CD4-positive, alpha-beta T cell treated with Interleukin-6 for 4 hours (primary cell): ENCODE measurements at regions not wholly inside any gene's neighbourhood (a gene's known extent, or its start where the extent isn't known, plus 50 kb on each side); places are given as distances from the start of the nearest gene placed in this dataset.

Source experiments
- DNase-seq: peaks from one replicate; pipeline ENCODE4 v3.0.0-alpha.2; 2020; ENCODE audit warnings: mixed read lengths

GRCh38 chr20:51216850-51217249, 193.9 kb upstream of the KCNG1 start:
- DNase-seq, result no peak

DNA sequence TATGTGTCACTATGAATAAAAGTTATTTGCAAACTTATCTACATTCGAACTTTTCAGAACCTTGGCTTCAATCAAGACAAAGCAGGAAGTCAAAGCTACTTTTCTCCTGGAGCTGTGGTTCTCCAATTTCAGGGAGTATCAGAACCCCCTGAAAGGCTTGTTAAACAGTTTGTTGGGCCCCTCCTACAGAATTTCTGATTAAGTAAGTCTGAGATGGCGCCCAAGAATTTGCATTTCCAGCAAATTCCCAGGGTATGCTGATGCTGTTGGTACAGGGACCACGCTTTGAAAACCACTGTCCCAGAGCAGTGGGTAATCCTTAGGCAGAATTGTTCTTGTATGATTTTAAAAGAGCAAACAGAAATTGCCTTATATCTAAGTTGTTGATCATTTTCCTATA, 189.9 kb upstream of the KCNG1 start:
- DNase-seq, result no peak

DNA sequence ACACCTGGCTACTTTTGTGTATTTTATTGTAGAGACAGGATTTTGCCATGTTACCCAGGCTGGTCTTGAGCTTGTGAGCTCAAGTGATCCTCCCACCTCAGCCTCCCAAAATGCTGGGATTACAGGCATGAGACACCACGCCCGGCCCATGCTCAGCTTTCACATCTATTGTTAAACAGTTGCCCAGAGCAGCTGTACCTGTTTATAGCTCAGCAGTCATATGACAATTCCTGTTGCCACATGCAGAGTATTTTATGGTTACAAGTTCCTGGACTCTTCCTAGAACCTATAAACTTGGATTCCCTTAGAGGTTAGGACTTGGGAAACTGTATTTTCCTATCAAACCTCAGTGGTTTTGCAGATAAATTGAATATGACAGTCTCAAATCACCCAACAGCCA, 188.3 kb upstream of the KCNG1 start:
- DNase-seq, result no peak

- DNase-seq, result no peak
These were observed 187.2 kb upstream of the KCNG1 start for GRCh38 chr20:51210084-51210483.

DNA sequence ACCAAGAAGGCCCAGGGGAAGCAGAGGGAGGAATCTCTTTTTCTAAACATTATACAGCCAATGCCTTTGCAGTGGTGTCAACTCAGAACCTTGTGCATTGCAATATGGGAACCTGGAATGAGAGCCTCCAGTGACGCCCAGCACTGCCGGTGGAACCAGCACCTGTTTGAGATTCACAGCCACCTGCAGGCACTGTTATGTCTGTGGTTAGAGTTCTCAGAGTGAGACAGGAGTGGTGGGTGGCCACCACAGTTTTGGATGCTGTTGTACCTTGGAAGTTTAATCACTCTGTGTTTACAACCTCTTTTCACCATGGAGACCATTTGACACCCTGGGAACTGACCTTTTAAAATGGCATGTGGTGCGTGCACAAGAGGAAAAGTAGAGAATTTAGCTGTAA, 185.3 kb upstream of the KCNG1 start:
- no peak for DNase-seq

DNA sequence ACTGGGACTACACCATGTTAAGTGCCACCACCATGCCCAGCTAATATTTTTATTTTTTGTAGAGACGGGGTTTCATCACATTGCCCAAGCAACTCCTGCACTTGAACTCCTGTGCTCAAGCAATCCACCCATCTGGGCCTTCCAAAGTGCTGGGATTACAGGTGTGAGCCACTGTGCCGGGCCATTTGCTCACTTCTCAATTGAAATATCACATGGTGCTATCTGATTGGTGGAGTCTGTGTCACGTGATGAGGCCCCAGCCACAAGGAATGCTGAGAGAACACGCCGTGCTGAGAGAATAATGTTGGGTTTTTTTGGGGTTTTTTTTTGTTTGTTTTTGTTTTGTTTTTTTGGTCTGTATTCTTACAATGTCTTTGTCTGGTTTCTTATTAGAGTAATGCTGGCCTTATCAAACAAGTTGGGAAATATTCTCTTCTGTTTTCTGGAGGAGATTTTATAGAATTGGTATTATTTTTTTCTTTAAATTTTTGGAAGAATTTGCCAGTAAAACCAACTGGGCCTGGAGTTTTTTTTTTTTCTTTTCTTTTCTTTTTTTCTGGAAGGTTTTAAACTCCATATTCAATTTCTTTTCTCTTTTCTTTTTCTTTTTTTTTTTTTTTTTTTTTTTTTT, 183.2 kb upstream of the KCNG1 start:
- no peak for DNase-seq

GRCh38 chr20:51204794-51205193, 181.9 kb upstream of the KCNG1 start:
- DNase-seq, result no peak

DNA sequence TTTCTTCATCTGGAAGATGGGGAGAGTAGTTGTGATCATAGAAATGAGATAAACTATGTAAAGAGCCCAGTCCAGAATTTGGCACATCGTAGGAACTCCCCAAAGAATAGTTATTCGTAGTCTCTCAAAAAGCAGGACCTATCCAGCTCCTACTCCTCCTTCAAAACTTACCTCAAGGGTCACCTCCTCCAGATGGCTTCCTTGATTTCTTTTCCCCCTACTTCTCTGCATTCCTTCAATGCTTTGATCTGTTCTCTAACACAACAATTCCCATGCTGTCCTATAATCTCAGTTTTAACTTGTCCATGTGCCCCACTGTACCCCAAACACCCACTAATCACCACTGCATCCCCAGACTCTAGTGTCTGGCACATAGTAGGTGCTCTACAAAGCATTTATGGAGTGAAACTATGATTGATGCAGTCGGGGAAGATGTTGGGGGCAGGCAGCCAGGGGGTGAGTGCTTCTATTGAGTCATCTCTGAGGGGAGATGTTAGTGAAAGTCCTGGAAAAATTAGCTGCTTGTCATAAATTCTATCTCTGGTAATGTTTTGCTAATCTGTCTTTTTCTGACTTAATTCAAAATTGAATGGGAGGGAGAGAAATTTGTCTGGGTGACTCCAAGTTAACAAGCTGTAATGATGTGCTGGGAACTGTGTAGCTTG, 181.3 kb upstream of the KCNG1 start:
- no peak for DNase-seq

DNA sequence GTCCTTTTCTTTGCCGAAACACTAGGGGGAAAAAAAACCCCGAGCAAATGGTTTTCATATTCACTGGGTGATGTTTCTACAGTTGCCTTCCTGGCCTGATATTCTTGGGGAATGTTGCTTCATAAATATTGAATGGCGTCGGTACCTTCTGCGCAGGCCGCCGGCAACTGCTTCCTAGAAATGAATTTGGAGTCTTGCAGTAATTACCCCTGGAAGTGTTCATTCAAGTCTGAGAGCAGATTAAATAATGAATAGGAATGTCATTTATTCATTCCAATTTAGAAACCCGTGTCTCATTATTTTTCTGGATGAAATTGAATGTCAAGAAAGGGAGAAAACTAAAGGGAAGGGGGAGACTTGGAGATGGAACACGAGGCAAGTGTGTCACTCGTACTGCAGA, 179.4 kb upstream of the KCNG1 start:
- no peak for DNase-seq

- no peak for DNase-seq
These were observed 177.0 kb upstream of the KCNG1 start for GRCh38 chr20:51199920-51200319.

GRCh38 chr20:51198876-51199523, 176.1 kb upstream of the KCNG1 start:
- DNase-seq, result no peak

GRCh38 chr20:51198238-51198637, 175.3 kb upstream of the KCNG1 start:
- no peak for DNase-seq

DNA sequence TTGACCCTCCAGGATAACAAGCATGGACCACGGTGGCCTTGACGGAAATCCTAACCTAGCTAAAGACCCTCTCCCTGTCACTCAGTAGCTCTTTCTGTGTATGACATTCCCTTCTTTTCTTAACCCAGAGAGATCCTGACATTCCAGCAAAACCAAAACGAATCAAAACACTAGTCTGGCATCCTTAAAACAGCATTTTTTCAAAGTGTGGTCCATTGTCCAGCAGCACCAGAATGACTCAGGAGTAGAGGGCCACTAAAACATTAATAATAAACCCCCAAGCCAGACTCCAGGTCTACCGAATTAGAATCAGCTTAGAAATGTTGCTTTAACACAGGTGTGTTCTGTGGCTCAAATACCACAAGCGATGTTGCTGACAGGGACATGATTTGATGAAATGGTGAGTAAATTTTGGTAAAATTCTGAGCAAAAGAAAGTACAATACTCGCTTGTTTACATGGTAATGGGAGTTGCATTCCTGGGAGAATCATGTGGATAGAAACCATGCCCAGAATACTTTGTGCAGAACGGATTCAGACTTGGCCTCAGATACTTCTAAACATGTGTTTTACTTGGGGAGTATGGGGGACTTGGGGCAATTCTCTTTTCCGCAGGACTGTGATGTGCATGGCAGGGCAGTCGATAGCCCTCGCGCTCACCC, 174.2 kb upstream of the KCNG1 start:
- no peak for DNase-seq

GRCh38 chr20:51195990-51196389, 173.1 kb upstream of the KCNG1 start:
- DNase-seq, result no peak

DNA sequence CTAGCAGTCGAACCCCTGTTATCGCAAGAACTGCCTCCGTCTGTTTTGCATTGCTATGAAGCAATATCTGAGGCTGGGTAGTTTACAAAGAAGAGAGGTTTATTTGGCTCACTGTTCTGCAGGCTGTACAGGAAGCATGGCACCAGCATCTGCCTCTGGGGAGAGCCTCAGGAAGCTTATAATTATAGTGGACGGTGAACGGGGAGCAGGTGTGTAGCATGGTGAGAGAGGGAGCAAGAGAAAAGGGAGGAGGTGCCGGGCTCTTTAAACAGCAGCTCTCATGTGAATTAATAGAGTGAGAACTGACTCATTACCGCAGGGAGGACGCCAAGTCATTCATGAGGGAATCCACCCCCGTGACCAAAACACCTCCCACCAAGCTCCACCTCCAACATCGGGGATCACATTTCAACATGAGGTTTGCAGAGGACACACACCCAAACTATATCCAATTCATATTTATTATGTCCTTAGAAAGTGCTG, 172.6 kb upstream of the KCNG1 start:
- no peak for DNase-seq

DNA sequence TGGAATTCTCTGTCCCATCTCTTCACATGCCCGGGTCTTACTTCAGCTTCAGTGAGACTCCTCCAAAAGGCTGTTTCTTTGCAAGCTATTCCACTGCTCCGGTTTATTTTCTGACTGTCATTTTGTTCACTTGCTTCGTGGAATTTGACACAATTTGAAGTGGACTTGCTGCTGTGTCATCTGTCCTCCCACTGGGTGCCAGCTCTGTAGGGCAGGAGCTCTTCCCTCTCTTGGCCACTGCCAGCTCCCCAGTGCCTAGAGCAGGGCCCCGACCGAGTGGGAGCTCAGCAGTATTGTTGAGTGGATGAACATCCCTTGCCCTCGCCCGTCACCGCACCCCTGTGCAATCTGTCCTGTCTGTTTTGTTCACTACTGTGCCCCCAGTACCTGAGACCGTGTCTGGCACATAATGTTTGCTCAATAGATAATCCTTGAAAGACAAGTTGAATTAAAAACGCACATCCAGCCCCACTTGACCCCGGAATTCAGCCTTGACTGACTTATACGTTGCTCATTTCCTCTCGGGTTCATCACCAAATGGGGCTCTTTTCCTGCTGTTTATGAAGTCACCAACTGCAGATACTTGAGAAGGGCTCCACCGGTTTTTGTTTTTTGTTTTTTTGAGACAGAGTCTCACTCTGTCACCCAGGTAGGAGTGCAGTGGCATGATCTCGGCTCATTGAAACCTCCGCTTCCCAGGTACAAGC, 170.3 kb upstream of the KCNG1 start:
- DNase-seq, result no peak

DNA sequence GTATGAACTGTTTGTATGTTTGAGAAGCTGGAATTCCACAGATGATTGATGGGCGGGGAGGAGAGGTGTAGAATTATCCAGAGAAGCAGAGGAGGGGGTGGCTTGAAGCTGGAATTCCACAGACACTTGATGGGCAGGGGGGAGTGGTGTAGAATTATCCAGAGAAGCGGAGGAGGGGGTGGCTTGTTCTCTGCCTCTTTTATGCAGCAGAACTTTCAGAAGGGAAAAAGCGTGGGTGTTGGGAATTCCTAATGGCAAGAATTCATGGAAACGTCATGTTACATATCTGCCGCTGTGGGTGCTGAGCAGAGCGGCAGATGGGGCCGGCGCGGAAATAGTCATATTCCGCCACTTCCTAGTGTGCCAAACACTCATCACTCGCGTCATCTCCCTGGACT, 167.9 kb upstream of the KCNG1 start:
- no peak for DNase-seq

DNA sequence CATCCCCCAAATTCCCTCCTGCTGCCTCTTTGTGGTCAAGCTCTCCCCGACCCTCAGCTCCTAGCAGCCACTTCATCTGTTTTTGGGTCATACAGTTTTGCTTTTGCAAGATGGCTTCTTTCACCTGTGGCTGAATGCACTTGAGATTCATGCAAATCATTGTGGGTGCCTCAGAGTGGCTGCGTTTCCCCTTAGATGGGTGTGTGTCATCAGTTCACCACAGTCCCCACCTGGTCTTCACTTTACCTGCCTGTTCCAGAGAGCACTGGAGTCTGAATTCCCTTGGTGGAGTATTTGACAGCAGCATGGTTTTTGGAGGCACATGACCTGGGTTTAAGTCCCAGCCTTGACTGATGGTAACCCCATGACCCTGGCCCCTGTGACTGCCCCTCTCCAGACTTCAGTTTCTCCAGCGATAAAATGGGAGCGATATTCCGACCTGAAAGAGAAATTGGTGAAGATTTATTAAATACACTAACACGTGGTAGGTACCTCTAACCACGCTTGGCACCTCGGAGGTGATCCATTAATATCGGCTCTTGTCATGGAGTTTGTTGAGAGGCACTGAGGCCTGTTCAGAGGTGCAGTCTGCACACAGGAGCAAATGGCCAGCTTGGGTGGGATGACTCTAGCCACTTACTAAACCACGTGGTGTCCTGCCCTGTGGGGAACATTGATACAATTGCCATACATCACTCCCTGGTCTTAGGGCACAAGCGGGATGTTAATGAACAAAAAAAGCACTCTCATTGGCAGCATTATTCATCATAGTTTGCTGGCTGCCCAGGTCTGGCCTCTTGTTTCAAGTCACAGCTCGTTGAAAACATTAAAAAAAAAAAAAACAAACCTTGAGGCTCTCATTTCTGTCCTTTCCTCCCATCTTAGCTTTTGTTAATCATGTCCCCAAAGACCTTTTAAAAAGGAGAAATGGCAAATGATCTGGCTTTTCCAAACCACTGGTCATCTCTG, 167.2 kb upstream of the KCNG1 start:
- no peak for DNase-seq

DNA sequence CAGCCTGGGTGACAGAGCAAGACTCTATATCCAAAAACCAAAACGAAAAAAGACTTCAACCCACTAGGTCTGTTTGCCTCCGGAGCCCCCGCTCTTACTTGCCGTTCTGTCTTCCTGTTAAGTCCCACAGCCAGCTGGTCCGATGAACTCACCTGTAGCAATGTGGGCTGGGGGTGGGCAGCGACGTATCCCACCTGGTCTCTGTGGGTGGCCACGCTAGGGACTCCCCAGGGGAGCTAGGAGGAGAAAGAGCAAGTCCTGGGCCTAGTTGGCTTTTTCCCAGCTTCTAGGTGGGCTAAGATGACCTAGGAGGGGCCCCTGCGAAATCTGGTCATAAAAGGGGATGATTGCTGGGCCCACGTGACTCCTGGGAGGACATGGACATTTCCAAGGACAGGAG, 166.0 kb upstream of the KCNG1 start:
- no peak for DNase-seq

DNA sequence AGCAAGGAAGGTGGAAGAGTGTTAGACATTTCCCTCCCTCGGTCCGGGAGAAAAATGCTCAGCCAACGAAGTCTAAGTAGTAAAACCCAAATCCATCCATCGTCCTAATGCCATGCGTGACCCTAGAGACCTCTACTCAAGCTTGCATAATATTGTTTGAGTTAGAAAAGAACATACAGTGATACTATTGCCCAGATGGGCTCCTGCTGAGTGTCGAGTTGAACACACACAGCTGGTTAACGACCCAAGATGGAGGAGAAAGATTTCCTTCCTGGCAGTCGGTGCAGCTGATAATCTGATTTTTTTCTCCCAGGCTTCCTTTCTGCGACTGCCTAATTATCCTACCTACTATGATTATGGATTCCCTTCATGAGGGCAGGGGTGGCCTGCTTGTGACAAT, 164.4 kb upstream of the KCNG1 start:
- DNase-seq, result no peak

- no peak for DNase-seq
These were observed 163.0 kb upstream of the KCNG1 start for GRCh38 chr20:51185861-51186260.

GRCh38 chr20:51185277-51185676, 162.4 kb upstream of the KCNG1 start:
- DNase-seq, result no peak
